Stimulated activated CD4-positive, alpha-beta T cell treated with anti-CD3 and anti-CD28 coated beads, Interleukin-1b, Interleukin-23, amount 100 ng/mL, for 48 hours (primary cell): ENCODE measurements at regions not wholly inside any gene's neighbourhood (a gene's known extent, or its start where the extent isn't known, plus 50 kb on each side); places are given as distances from the start of the nearest gene placed in this dataset.
A peak's percentile ranks its signal among the peaks of the same experiment; 100 is the strongest.
"Not testable (repeated sequence)": the region's sequence is repeated elsewhere in the genome, so short reads cannot be mapped to it uniquely, and the experiment has no call there.

Experiments
- DNase-seq: peaks from one replicate; pipeline ENCODE4 v3.0.0-alpha.2; 2020

- DNase-seq: peak; percentile 20
Measured at GRCh38 chr16:26665166-26665939, 401.4 kb upstream of the C16orf82 start.

- DNase-seq: no peak
Measured at GRCh38 chr16:26666486-26666885, 400.2 kb upstream of the C16orf82 start.

- DNase-seq: no peak
Measured at GRCh38 chr16:26667307-26667706, 399.4 kb upstream of the C16orf82 start.

DNA sequence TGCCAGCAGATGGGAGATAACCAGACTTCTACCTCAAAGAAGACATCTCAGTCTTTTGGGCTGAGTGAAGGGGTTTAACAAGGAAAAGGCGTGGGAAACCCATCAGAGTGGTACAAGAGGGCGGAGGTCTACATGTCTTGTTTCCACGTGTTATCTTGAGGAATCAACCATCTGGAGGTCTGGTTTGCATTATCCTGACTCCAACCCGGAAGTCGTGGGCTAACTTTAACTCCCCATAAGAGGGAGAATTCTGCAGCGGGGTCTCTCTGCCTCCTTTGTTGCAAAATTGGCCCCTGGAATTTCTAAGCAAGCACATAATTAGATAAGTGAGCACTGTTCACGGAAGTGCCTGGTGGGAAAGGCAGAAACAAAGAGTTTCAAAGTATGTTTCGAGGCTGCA, 398.7 kb upstream of the C16orf82 start:
- DNase-seq: no peak

DNA sequence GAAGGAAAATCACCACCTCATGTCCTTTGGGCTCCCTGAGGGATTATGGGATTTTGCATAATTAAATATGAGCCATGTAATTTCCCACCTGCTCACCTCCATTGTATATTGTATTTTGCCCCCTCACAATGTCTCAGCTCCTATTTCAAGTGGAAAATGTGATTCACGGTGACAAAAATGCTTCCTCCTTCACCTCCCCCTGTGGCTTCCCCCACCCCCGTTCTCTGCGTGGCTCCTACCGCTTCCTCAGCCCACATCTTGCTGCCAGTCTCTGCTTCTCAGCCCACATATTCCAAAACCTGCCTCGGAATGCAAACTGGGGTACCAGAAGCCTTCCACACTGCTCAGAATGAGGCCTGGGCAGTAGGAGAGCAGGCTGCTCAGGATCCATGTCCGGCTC, 394.5 kb upstream of the C16orf82 start:
- peak; percentile 56 for DNase-seq

DNA sequence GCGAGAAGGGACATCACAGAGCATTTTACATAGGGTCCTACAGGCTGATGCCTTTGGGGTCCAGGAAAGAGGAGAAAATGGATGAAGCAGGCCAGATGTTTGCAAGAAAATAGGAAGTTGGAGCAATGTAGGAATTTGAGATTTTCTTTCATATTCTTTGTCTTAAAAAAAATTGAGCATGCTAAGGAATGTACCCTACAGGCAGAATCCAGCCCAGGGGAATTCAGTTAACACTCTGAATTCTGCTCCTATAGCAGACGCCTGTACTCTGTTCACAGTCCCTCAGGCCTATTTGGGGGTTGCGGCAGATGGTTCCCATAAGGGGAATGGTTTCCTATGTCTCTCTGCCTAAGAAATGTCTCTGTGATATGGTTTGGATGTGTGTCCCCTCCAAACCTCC, 393.7 kb upstream of the C16orf82 start:
- no peak for DNase-seq

DNA sequence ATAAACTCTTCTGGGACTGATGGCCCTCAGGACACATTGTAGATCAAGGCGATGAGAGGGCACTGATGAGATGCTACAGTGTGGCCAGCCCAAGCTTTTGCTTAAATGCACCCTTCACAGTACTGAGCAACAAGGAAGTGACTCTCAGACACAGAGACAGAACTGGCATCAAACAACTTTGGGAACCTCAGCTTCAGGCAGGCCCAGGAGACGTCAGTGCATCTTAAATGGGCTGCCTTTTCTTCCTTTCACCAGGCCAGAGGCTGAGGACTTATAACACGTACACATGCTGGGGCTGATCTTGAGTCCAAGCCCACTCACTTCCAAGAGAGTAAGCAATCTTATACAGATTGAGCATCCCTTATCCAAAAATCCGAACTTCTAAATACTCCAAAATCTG, 386.1 kb upstream of the C16orf82 start:
- DNase-seq: no peak

- DNase-seq: no peak
Measured at GRCh38 chr16:26688105-26688504, 378.6 kb upstream of the C16orf82 start.

- no peak for DNase-seq
Measured at GRCh38 chr16:26688699-26689098, 378.0 kb upstream of the C16orf82 start.

DNA sequence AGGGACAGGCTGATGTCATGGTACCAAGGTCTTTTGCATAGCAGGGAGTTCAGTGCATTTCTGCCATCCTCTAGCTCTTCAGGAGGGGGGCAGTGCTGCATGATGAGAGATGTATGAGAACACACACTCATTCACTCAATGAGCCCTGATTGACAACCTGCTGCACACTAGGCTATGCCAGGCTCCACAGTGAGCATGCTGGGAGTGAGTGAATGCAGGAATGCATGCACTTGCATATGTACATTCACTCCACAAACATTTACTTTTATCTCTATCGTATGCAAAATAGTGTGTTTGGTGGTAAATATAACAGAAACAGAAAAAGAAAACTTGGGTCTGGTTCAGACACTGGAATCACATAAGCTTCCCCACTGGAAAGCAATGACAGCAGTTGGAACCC, 374.1 kb upstream of the C16orf82 start:
- no peak for DNase-seq

DNA sequence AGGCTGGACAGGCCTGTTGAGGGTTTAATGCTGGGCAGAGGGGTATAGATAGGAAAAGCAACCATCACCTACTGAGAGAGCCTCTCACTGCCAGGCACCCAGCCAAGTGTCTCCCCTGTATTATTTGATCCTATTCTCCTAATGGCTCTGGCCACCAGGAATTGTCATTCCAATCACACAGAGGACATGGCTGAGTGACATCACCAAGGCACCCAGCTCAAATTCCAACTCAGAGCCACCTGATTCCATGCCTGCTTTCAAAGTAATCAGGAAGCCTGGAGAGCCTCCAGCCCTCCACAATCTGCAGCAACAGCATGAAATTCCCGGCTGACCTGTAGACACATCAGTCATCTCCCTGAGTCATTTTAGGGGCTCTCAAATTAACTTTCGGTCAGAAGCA, 368.9 kb upstream of the C16orf82 start:
- DNase-seq: no peak

- DNase-seq: no peak
Measured at GRCh38 chr16:26700250-26700649, 366.5 kb upstream of the C16orf82 start.

DNA sequence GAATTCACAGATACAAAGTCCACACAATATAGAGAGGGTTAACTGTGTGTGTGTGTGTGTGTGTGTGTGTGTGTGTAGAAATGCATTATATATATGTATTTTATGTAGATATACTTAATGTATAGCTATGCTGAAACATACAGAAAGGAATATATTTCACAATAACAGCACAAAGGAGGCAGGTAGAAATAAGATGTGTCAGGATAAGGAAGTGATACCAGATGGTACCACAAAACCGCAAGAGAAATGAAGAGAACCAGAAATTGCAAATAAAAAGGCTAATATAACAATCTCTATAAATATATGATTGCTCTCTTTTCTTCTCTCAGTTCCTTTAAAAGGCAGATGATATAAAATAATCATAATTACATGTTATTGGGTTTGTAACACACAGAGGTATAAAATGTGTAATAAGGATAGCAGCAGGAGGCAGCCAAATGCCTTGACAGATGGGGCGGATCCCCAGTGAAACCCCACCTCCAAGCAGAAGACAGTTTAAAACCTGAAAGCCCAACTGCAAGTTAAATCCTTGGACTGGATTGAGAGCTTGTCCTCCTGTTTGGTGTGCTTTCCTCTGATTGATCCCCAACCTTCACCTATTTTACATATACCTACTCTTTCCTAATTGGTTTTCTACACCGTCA, 365.4 kb upstream of the C16orf82 start:
- no peak for DNase-seq

- no peak for DNase-seq
Measured at GRCh38 chr16:26705346-26705745, 361.4 kb upstream of the C16orf82 start.

DNA sequence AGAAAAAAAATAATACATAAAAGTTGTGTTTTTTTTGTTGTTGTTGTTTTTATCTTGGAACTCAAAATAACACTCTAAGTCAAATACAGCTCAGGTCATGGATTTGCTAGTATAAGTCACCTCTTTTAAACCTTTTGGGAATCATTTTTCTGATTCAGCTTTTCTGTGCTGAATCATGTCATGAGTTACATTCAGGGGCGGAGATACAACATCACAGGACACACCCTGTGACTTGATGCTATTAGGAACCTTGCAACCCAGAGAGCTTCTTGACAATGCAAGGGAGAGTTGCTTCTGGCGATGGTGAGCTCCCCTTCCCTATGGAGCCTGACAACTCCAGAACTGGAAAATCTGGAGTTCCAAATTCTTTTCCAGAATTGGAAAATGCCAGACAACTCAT, 358.3 kb upstream of the C16orf82 start:
- DNase-seq: no peak

GRCh38 chr16:26709175-26709574, 357.6 kb upstream of the C16orf82 start:
- no peak for DNase-seq

GRCh38 chr16:26709754-26710153, 357.0 kb upstream of the C16orf82 start:
- DNase-seq: no peak

GRCh38 chr16:26710450-26710849, 356.3 kb upstream of the C16orf82 start:
- DNase-seq: no peak

GRCh38 chr16:26712876-26713275, 353.9 kb upstream of the C16orf82 start:
- DNase-seq: no peak

GRCh38 chr16:26715969-26716368, 350.8 kb upstream of the C16orf82 start:
- DNase-seq: no peak

DNA sequence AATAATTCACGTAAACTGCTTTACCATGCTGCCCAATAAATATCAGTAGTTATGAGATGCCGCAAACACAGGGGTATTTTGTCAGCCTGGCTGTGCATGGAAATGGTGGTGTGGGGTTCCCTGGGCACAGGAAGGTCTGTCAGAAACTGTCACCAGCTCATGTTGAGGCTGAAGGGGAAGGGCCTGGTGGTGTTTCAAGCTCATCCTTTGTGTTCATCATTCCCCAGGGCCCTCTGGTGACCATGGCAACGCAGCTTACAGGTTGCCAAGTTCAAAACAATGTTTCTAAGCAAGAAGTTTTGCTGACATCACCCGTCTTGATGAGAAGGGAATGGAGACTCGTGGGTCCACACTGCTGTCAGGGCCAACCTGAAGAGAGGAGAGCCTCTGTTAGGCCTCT, 348.9 kb upstream of the C16orf82 start:
- no peak for DNase-seq

DNA sequence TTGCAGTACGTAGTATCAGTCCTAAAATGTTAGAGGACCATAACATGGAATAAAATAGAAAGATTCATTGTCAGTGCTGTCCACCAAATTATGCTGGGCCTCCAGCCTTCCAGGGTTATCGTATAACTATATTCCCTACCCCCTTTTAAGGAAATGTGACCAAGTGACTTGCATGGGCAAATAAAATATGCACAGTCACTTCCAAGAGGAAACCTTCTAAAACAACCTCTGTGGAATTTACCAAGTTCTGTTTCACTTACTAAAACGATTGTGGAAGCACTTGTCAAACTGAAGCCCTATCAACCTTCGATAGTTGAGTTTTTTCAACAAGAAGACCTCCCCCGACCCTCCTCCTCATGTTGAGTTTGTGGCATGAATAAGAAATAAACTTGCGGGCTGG, 345.4 kb upstream of the C16orf82 start:
- DNase-seq: no peak

- DNase-seq: not testable (repeated sequence)
Measured at GRCh38 chr16:26721957-26722356, 344.8 kb upstream of the C16orf82 start.

- DNase-seq: no peak
Measured at GRCh38 chr16:26724189-26724588, 342.5 kb upstream of the C16orf82 start.

GRCh38 chr16:26727848-26728247, 338.9 kb upstream of the C16orf82 start:
- DNase-seq: no peak
